NCI-H1048 (cell line): ENCODE measurements at regions not wholly inside any gene's neighbourhood (a gene's known extent, or its start where the extent isn't known, plus 50 kb on each side); places are given as distances from the start of the nearest gene placed in this dataset.
"Not testable (repeated sequence)": the region's sequence is repeated elsewhere in the genome, so short reads cannot be mapped to it uniquely, and the experiment has no call there.

Experiments
- DNase-seq: peaks from one replicate; lab custom pipeline; 2025; lab: John Stamatoyannopoulos, UW

DNA sequence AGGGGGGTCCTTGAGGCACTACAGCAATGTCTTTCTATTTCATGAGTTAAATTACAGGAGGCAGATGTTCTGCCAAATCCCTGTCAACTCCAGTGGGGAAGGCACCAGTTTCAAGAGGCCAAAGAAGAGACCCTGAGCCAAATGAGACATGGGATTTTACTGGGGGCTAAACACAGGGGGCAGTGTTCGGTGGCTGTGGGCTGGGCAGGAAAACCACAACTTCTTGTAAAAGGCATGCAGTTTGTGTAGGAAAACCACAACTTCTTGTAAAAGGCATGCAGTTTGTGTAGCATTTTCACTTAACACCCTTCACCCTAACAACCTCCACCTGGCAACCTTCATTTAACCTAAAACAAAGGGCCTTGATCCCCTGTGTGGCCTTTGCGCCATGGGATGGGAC, 61.0 kb downstream of the POLR2M start:
- DNase-seq = no peak

- no peak for DNase-seq
Measured at GRCh38 chr15:57769266-57769665, 62.8 kb downstream of the POLR2M start.

- no peak for DNase-seq
Measured at GRCh38 chr15:57770495-57770894, 64.0 kb downstream of the POLR2M start.

DNA sequence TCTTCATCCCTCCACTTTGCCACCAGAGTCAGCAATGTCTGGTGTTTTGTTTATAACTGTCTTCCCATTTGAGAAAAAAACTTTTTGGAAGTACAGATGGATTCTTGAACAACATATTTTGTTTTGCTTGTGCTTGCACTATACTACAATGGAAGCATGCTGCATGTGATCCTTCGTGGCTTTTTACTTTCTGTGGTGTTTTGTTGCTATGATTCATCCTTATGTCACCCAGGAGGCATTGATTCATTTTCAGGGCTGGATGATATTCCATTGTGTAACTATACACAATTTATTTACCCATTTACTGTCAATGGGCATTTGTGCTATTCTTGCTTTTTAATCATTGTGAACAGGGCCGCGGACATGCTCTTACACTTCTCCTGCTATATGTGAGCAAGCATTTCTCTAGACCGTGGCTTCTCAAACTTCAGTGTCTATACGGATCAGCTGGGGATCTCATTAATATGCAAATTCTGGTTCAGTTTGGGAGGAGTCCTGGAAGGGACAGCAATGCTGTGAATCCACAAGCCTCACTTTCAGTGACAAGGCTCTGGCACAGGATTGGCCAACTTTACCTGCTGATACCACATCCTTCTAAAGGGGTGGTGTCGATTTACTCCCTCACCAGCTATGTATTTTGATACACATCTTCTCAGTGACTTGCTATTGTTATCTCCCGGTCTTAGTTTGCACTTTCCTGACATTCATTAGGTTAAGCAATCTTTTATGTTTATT, 65.9 kb downstream of the POLR2M start:
- DNase-seq = no peak

- DNase-seq = no peak
Measured at GRCh38 chr15:57773051-57773450, 66.5 kb downstream of the POLR2M start.

DNA sequence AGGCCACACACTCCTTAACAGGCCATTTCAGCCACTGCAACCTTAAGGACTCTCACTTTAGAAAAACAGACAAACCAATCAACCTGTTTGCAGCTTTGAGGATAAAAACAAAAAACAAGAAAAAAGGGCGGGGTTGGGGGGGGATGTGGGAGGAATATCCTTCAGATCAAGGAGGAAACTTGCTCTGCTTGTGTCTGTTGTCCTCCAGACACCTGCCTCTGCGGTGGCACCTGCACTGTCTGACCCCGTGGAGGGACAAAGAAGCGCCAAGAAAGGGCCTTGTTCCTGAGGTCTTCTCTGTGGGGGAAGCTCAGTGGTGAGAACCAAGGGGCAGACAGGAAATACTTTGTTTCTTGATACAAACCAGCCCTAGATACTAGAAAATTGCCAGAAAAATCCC, 70.5 kb downstream of the POLR2M start:
- DNase-seq = no peak

- DNase-seq = no peak
Measured at GRCh38 chr15:57780471-57780870, 74.0 kb downstream of the POLR2M start.

DNA sequence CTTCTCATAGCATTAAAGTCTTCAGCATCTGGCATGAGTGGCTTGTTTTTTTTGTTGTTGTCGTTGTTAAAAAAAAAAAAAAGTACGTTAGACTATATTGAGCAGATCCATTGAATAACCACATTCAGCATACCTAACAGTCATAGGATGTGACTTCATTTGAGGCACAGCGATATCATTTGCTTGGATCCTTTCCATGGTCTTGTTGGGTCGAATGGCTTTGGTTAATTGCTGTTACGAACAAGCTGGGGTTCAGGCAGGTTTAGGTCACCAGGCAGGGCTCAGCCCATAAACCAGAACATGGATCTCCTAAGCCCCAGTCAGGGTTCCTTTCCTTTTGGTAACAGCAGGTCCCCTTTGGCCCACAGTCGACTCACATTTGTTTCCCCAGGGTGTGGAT, 76.2 kb downstream of the POLR2M start:
- no peak for DNase-seq

DNA sequence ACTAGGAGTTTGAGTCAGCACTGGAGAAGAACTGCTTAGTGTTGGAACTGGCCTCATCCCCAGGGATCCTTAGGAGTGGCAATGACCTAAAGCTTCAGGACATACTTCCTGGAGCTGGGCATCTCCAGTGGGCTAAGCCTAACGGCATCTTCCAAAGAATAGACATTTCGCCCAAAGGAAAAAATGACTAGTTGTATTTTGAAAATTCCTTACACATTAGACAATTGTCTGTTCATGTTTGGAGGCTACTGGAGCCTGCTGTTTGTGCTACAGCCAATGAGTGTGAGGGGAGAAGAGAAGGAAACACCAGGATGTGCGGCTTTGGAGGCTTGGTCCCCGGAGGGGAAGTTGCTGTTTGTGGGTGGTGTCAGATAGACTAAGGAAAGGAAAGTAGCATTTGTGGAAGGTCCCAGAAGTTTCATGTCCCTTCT, 77.6 kb downstream of the POLR2M start:
- DNase-seq = no peak

GRCh38 chr15:57785039-57785438, 78.5 kb downstream of the POLR2M start:
- no peak for DNase-seq

GRCh38 chr15:57785959-57786358, 79.4 kb downstream of the POLR2M start:
- DNase-seq = no peak

DNA sequence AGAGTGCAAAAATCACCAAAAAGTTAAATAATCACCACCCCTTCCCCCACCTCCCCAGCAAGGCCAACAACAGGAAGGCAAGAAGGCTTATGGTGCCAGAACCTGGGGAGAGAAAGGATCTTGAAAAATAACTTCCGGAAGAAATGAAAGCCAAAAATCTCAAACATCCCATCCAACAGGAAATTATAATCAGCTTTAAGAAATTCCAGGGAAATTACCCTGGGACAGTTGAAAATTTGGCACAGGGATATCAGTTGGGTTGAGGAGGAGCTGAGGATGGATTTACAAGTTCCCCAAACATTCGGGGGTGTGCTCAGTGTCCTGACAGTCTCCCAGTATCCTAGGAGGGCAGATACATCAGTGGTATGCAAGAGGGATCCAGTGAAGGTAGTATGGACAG, 82.7 kb downstream of the POLR2M start:
- no peak for DNase-seq

DNA sequence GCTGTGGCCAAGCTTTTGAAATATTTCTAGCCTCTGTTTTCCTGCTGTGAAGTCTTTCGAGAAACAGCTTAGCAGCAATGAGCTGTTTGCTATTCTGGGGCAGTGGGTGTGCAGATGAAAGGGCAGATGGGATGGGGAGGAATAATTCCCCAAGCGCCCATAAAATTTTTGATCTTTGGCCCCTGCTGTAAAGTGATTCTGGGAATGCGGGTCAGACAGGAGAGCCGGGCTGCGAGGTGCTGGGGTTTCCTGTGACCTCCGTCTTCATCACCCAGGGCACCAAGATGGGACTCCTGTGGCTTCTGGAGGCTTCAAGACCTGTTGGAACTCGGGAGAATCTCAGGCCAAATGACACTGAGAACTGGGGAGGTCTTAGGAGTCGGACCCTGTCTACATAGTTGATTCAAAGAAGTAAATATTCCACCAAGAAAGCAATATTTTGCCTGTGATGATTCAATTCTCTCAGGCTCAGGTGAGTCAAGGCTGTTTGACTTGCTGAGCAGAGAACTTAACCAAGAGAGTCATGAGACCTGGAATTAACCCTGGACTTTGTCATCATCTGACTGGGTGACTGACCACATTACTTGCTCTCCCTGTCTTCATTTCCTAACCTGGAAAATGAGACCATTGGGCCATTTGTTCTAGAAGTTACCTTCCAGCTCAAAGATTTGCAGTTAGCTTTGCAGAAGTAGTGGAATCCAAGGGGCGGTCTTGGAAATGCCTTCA, 86.4 kb downstream of the POLR2M start:
- DNase-seq = no peak

DNA sequence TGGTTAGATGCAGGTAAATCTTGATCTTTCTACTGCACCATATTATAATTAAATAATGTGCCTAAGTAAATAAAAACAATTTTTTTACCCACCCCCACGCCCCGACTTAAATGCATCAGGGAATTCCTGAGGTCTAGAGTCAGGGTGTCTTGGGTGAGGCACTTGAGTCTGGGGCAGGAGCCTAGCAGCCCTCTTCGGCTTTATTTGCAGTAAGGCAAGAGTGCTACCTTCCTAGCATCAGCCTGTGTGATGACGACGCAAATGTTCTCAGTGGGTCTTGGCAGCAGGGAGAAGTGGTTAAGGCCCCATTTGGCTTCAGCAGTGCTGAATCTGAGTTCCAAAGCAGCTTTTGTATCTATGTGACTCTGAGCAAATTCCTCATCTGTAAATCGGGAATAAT, 88.7 kb downstream of the POLR2M start:
- no peak for DNase-seq

DNA sequence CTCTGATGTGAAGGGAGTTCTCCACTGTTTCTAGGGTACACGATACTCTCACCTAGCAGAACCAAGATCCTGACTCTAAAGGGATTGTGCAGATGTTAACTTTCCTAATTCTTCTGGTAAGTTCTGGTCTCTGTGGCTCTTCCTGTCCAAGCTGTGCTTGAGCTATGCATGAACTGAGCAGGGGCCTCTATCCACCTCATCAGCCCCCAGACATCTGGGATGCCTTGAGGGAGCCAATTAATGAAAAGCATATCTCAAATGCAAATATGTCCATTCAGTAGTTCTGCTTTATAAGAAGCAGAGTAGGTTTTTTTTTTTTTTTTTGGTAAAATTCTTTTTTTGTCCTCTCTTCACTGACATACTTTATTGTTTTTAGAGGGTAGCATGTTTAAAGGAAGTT, 89.6 kb downstream of the POLR2M start:
- DNase-seq = no peak

- DNase-seq = no peak
Measured at GRCh38 chr15:57797110-57797509, 90.6 kb downstream of the POLR2M start.

GRCh38 chr15:57797568-57798267, 91.2 kb downstream of the POLR2M start:
- DNase-seq = no peak

GRCh38 chr15:57806003-57806402, 99.5 kb downstream of the POLR2M start:
- DNase-seq = no peak

- DNase-seq = not testable (repeated sequence)
Measured at GRCh38 chr15:57809285-57809684, 102.8 kb downstream of the POLR2M start.

DNA sequence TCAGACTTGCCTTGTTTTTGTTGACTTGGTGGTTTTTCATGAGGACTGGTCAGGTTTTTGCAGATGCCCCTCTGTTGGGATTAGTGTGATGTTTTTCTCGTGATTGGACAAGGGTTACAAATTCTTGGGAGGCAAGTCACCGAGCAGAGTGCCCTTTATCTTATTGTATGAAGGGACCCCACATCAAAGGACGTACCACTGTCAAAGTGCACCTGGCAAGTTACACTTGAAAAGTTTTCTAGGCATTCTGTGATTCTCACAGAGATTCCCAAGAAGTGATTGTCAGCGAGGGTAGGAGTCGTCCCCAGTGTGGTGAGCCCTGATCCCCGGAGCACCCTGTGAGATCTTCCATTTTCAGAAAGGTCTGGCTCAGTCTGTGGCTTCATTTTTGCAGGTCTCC, 110.1 kb downstream of the POLR2M start:
- DNase-seq = no peak

GRCh38 chr15:57819646-57820045, 113.1 kb downstream of the POLR2M start:
- DNase-seq = no peak

GRCh38 chr15:57820119-57820518, 113.6 kb downstream of the POLR2M start:
- DNase-seq = no peak

DNA sequence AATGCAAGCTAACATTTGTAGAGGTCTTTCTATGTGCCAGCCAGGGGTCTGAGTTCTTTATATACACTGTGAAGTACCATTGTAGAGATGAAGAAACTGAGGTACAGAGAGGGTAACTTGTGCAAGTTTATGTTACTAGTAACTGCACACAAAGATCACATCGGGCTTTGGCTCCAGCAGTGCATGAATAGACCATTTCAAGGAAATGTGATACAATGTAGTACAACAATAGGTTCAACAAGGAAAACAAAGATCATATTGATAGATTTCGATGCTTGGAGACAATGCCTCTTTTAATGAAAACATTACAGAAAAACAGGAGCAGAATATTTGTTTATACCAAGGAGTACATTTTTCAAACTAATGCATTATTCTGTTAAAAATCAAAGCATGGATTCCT, 115.3 kb downstream of the POLR2M start:
- DNase-seq = no peak
